Common myeloid progenitor, CD34-positive (primary cell): ENCODE measurements at regions not wholly inside any gene's neighbourhood (a gene's known extent, or its start where the extent isn't known, plus 50 kb on each side); places are given as distances from the start of the nearest gene placed in this dataset.
"Not testable (repeated sequence)": the region's sequence is repeated elsewhere in the genome, so short reads cannot be mapped to it uniquely, and the experiment has no call there.

Experiments used
- CTCF ChIA-PET: fragments of 350-600 bp; sonication (Branson Sonifier 250); formaldehyde crosslinking; loops from one replicate; lab custom pipeline; 2021; ENCODE audit warnings: antibody characterized with exemption; lab: Charles Lee
- POLR2A ChIA-PET: fragments of 350-600 bp; sonication (Branson Sonifier 250); formaldehyde crosslinking; loops from one replicate; lab custom pipeline; 2021; ENCODE audit warnings: antibody characterized with exemption; lab: Charles Lee
- DNase-seq, 3 donors: peaks; one replicate each; pipeline versions ENCODE4 v3.0.0 to v3.0.0-alpha.2; 2013
- H3K27ac ChIP-seq, 2 experiments: 1 replicate in 1 of 2; 2 replicates in 1 of 2; pipeline ENCODE4 v1.7.0; 2013; ENCODE audit warnings: inconsistent platforms in 2 of 2, low read length in 2 of 2, mild to moderate bottlenecking in 2 of 2, low read depth in 1 of 2, moderate library complexity in 1 of 2; ENCODE audit not compliant: severe bottlenecking in 2 of 2, insufficient read depth in 1 of 2, poor library complexity in 1 of 2
- H3K27me3 ChIP-seq, 5 experiments: replicated peaks in 2 of 5; 1 replicate in 3 of 5; 2 replicates in 2 of 5; pipeline versions ENCODE4 v1.6.1 to v1.7.0; 2013; ENCODE audit warnings: low read length in 4 of 5, mild to moderate bottlenecking in 2 of 5, moderate library complexity in 2 of 5, inconsistent platforms in 1 of 5; ENCODE audit not compliant: insufficient read depth in 5 of 5, control insufficient read depth in 4 of 5
- H3K36me3 ChIP-seq, 4 experiments: 1 replicate in 2 of 4; 2 replicates in 2 of 4; pipeline versions ENCODE4 v1.6.1 to v1.7.0; 2013; ENCODE audit warnings: low read length in 3 of 4, control low read depth in 1 of 4, mild to moderate bottlenecking in 1 of 4; ENCODE audit not compliant: control insufficient read depth in 4 of 4, insufficient read depth in 4 of 4
- H3K4me1 ChIP-seq, 4 experiments: 1 replicate in 3 of 4; 2 replicates in 1 of 4; pipeline versions ENCODE4 v1.6.1 to v1.7.1; 2013; ENCODE audit warnings: low read length in 3 of 4, mild to moderate bottlenecking in 3 of 4, control low read depth in 1 of 4, inconsistent platforms in 1 of 4, moderate library complexity in 1 of 4; ENCODE audit not compliant: control insufficient read depth in 4 of 4, insufficient read depth in 4 of 4; ENCODE audit errors: control extremely low read depth in 1 of 4
- H3K4me3 ChIP-seq, 7 experiments: 1 replicate in 4 of 7; 2 replicates in 3 of 7; pipeline versions ENCODE4 v1.5.1 to v1.7.0; 2013; ENCODE audit warnings: mild to moderate bottlenecking in 7 of 7, low read length in 6 of 7, moderate library complexity in 6 of 7, inconsistent platforms in 2 of 7, low read depth in 2 of 7, control low read depth in 1 of 7; ENCODE audit not compliant: insufficient read depth in 4 of 7, control insufficient read depth in 1 of 7; ENCODE audit errors: extremely low read depth in 1 of 7
- H3K9me3 ChIP-seq, 5 experiments: 1 replicate in 4 of 5; 2 replicates in 1 of 5; pipeline versions ENCODE4 v1.6.1 to v1.7.1; 2013; ENCODE audit warnings: low read length in 4 of 5, mild to moderate bottlenecking in 2 of 5, inconsistent platforms in 1 of 5, low read depth in 1 of 5, moderate library complexity in 1 of 5; ENCODE audit not compliant: control insufficient read depth in 4 of 5, insufficient read depth in 2 of 5; ENCODE audit errors: control extremely low read depth in 1 of 5
- whole genome bisulfite sequencing: methylation state at CpG from one replicate; pipeline ENCODE4 v1.1.5; 2013; ENCODE audit not compliant: insufficient coverage; 5-methylcytosine and 5-hydroxymethylcytosine counted together

- CTCF ChIA-PET, H3K4me3 ChIP-seq, H3K9me3 ChIP-seq, H3K4me1 ChIP-seq, DNase-seq, H3K27ac ChIP-seq, POLR2A ChIA-PET, H3K27me3 ChIP-seq, H3K36me3 ChIP-seq: not testable (repeated sequence)
- 34% methylated on average over 5 of the region's 5 CpGs for WGBS
Observed at GRCh38 chr3:147712758-147713157, 303.6 kb downstream of the ZIC1 start.

DNA sequence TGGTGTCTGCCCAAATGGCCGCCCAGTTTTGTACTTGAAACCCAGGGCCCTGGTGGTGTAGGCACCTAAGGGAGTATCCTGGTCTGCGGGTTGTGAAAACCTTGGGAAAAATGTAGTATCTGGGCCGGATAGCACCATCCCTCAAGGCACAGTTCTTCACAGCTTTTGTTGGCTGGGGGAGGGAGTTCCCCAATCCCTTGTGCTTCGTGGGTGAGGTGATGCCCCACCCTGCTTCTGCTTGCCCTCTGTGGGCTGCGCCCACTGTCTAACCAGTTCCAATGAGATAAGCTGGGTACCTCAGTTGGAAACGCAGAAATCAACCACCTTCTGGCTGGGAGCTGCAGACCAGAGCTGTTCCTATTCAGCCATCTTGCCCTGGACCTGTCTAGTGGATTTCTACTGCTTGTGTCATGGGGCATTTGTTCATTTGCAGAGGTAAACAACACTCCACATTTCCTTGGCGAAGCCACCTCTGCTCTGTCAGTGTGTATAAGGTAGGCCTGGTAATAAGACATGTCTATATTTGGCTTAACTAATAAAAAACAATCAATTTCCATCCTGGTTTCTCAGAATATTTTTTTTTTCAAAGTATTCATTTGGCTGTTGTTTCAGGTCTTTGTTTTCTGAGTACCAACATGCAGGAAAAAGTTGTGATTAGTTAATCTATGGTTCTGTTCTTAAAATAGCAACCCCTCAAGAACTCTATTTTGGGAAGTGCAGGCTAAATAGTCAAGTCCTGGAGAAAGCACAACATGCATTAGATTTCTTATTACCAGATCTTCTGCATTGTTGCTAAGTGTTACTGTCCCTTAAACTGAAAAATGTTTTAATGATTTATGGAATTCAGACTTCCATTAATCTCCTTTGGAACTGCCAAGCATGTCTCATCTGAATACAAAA is 304.3 kb downstream of the ZIC1 start:
- H3K27ac ChIP-seq = no peak overlapping the region
- H3K4me1 ChIP-seq = peaks cover 0 to 7% (median 0%) of the 10 kb centered on the region in 4 experiments
- H3K4me3 ChIP-seq = no peak overlapping the region
- H3K36me3 ChIP-seq = no peaks in the 10 kb centered on the region
- no peaks in the 10 kb centered on the region for H3K27me3 ChIP-seq
- DNase-seq = no peak
- WGBS = 87% methylated on average over 6 of the region's 7 CpGs
- ChIA-PET CTCF (no interaction called here), POLR2A (no interaction called here)
- peaks cover 0 to 2% (median 0%) of the 10 kb centered on the region in 5 experiments for H3K9me3 ChIP-seq

DNA sequence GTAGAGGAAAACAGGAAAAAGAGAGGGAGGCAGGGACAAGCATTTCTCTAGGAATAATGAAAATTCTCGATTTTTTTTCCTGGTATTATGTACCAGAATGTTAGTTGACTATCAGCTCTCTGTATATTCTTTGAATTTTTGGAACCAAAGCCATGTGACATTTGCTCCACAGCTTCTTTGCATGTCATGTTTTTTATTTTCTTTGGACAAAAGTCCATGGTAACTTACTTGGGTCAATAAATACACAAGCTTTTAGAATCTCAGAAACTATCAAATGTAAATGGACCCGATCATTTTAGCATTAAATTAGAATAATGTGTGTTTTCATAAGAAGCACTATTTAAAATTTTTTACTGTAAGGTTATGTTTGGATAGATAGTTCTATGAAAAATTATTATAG is 320.5 kb downstream of the ZIC1 start:
- Histone ChIP-seq H3K36me3 (no peaks in the 10 kb centered on the region), H3K27ac (no peak overlapping the region), H3K9me3 (no peaks in the 10 kb centered on the region), H3K4me1 (no peaks in the 10 kb centered on the region), H3K4me3 (no peak overlapping the region), H3K27me3 (no peaks in the 10 kb centered on the region)
- ChIA-PET POLR2A (no interaction called here), CTCF (no interaction called here)
- no peak for DNase-seq
- 80% methylated on average over 1 of the region's 2 CpGs for WGBS

GRCh38 chr3:147730284-147730683 is 321.1 kb downstream of the ZIC1 start:
- Histone ChIP-seq H3K4me3 (no peak overlapping the region), H3K4me1 (no peaks in the 10 kb centered on the region), H3K36me3 (no peaks in the 10 kb centered on the region), H3K27ac (no peak overlapping the region), H3K27me3 (no peaks in the 10 kb centered on the region), H3K9me3 (no peaks in the 10 kb centered on the region)
- DNase-seq = no peak
- POLR2A ChIA-PET = no interaction called here
- WGBS = 100% methylated on average over 3 of the region's 4 CpGs
- CTCF ChIA-PET = interaction anchor here (1.2 kb wide), 1 partner anchor 12 kb away, joined by 4 read pairs; no protein-coding TSS in a partner anchor

DNA sequence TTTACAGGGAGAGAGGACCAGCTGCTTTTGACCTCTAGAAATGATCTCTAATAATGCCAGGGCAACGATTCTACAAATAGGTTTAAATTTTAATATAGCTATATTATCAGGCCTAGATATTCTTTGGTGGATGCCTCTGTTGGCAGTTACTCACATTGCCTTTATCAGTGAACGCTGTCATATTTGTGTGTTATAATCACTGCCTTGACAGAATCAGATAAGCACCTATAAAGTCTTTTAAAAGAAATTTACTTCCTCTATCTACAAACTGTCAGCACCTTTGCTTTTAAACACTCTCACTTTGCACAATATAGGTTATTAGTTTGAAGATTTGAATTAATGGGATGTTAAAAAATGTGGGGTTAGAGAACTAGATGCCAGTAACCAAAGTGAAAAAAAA is 324.1 kb downstream of the ZIC1 start:
- POLR2A ChIA-PET = no interaction called here
- Histone ChIP-seq H3K9me3 (no peaks in the 10 kb centered on the region), H3K4me3 (no peak overlapping the region), H3K27ac (no peak overlapping the region), H3K27me3 (no peaks in the 10 kb centered on the region), H3K4me1 (peaks cover 0 to 4% (median 3%) of the 10 kb centered on the region in 4 experiments), H3K36me3 (no peaks in the 10 kb centered on the region)
- WGBS = no CpG with 5 or more reads among the region's 2 CpGs
- CTCF ChIA-PET = no interaction called here
- DNase-seq = peak in 1 of 3 donors; percentile 23

DNA sequence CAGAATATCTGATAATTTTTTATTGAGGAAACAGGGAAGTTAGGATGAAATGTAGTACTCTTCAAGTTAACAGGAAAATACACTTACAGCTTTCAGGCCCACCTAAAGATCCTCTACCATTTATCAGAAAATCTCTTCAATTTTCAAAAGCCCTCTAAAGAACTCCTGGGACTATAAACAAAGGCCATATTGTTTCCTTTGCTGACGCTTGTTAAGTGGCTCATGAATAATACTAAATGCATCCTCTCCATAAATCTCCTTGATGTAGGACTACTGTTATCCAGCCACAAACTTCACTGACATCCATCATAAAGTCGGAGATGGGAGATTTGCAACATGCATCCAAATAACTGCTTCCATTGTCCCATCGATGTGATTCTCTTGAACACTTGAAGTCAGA is 326.5 kb downstream of the ZIC1 start:
- CTCF ChIA-PET = no interaction called here
- Histone ChIP-seq H3K4me1 (peaks cover 0 to 4% (median 3%) of the 10 kb centered on the region in 4 experiments), H3K4me3 (no peak overlapping the region), H3K27ac (no peak overlapping the region), H3K9me3 (no peaks in the 10 kb centered on the region), H3K27me3 (no peaks in the 10 kb centered on the region), H3K36me3 (no peaks in the 10 kb centered on the region)
- POLR2A ChIA-PET = no interaction called here
- 100% methylated on average over 1 of the region's 3 CpGs for WGBS
- no peak for DNase-seq

GRCh38 chr3:147736226-147736625 is 327.1 kb downstream of the ZIC1 start:
- Histone ChIP-seq H3K4me3 (no peak overlapping the region), H3K4me1 (peaks cover 0 to 4% (median 3%) of the 10 kb centered on the region in 4 experiments), H3K9me3 (no peaks in the 10 kb centered on the region), H3K27me3 (no peaks in the 10 kb centered on the region), H3K27ac (no peak overlapping the region), H3K36me3 (no peaks in the 10 kb centered on the region)
- CTCF ChIA-PET = no interaction called here
- peak in 2 of 3 donors; percentile 6 to 25 for DNase-seq
- POLR2A ChIA-PET = no interaction called here
- 14% methylated on average over 1 of the region's 2 CpGs for WGBS
